H9 (cell line): ENCODE measurements at regions not wholly inside any gene's neighbourhood (a gene's known extent, or its start where the extent isn't known, plus 50 kb on each side); places are given as distances from the start of the nearest gene placed in this dataset.

Experiments used
- DNase-seq: peaks from one replicate; pipeline ENCODE4 v3.0.0-alpha.2; 2017
- H2AFZ ChIP-seq: one replicate; pipeline ENCODE4 v1.6.1; 2013; ENCODE audit warnings: mild to moderate bottlenecking, low read length, control low read depth, moderate library complexity
- H2AK5ac ChIP-seq: 2 replicates; pipeline ENCODE4 v1.6.1; 2013; ENCODE audit warnings: low read length, control low read depth, mixed read lengths; ENCODE audit not compliant: insufficient read length
- H2BK120ac ChIP-seq: one replicate; pipeline ENCODE4 v1.6.1; 2013; ENCODE audit warnings: low read depth, mild to moderate bottlenecking, low read length, control low read depth, inconsistent platforms; ENCODE audit not compliant: poor library complexity, severe bottlenecking
- H2BK12ac ChIP-seq: 2 replicates; pipeline ENCODE4 v1.6.1; 2013; ENCODE audit warnings: low read length, control low read depth, mixed read lengths, low read depth; ENCODE audit not compliant: insufficient read length
- H2BK15ac ChIP-seq: 2 replicates; pipeline ENCODE4 v1.6.1; 2013; ENCODE audit warnings: low read depth, low read length, control low read depth
- H2BK20ac ChIP-seq: one replicate; pipeline ENCODE4 v1.6.1; 2013; ENCODE audit warnings: low read depth, mild to moderate bottlenecking, low read length, control low read depth, inconsistent platforms; ENCODE audit not compliant: poor library complexity, severe bottlenecking
- H2BK5ac ChIP-seq: 2 replicates; pipeline ENCODE4 v1.6.1; 2013; ENCODE audit warnings: low read length, control low read depth, mixed read lengths; ENCODE audit not compliant: insufficient read length
- H3K14ac ChIP-seq: 2 replicates; pipeline ENCODE4 v1.6.1; 2013; ENCODE audit warnings: low read length, control low read depth; ENCODE audit not compliant: insufficient read depth
- H3K18ac ChIP-seq: 2 replicates; pipeline ENCODE4 v1.6.1; 2013; ENCODE audit warnings: low read depth, mild to moderate bottlenecking, mixed read lengths, low read length, control low read depth; ENCODE audit not compliant: insufficient read length
- H3K23ac ChIP-seq: 2 replicates; pipeline ENCODE4 v1.6.1; 2013; ENCODE audit warnings: low read length, control low read depth, mixed read lengths, low read depth; ENCODE audit not compliant: insufficient read length
- H3K23me2 ChIP-seq: 2 replicates; pipeline ENCODE4 v1.6.1; 2013; ENCODE audit warnings: low read depth, mild to moderate bottlenecking, mixed read lengths, low read length, control low read depth; ENCODE audit not compliant: insufficient read length, poor library complexity, severe bottlenecking
- H3K27ac ChIP-seq: 2 replicates; pipeline ENCODE4 v1.5.1; 2013; ENCODE audit warnings: low read length, control low read depth, mixed read lengths, low read depth; ENCODE audit not compliant: insufficient read length
- H3K27me3 ChIP-seq: 2 replicates; pipeline ENCODE4 v1.6.1; 2013; ENCODE audit warnings: low read length, control low read depth, inconsistent platforms; ENCODE audit not compliant: insufficient read depth
- H3K4ac ChIP-seq: 2 replicates; pipeline ENCODE4 v1.6.1; 2013; ENCODE audit warnings: low read depth, mild to moderate bottlenecking, control low read depth, inconsistent platforms, low read length, moderate library complexity
- H3K4me1 ChIP-seq: 2 replicates; pipeline ENCODE4 v1.6.1; 2013; ENCODE audit warnings: low read length, control low read depth, inconsistent platforms; ENCODE audit not compliant: insufficient read depth
- H3K4me2 ChIP-seq: 2 replicates; pipeline ENCODE4 v1.6.1; 2013; ENCODE audit warnings: low read length, control low read depth, mixed read lengths; ENCODE audit not compliant: insufficient read length, insufficient read depth
- H3K56ac ChIP-seq: 2 replicates; pipeline ENCODE4 v1.6.1; 2013; ENCODE audit warnings: low read depth, mild to moderate bottlenecking, mixed read lengths, low read length, control low read depth; ENCODE audit not compliant: insufficient read length
- H3K79me1 ChIP-seq: 2 replicates; pipeline ENCODE4 v1.6.1; 2013; ENCODE audit warnings: low read depth, mild to moderate bottlenecking, moderate library complexity, low read length, control low read depth, inconsistent platforms; ENCODE audit not compliant: insufficient read depth, poor library complexity, severe bottlenecking
- H3K79me2 ChIP-seq: 2 replicates; pipeline ENCODE4 v1.6.1; 2013; ENCODE audit warnings: low read length, control low read depth, inconsistent platforms; ENCODE audit not compliant: insufficient read depth
- H3K9ac ChIP-seq: 2 replicates; pipeline ENCODE4 v1.6.1; 2013; ENCODE audit warnings: low read length, control low read depth, mixed read lengths; ENCODE audit not compliant: insufficient read length; ENCODE audit errors: extremely low read depth
- H3K9me3 ChIP-seq: one replicate; pipeline ENCODE4 v1.6.1; 2013; ENCODE audit warnings: low read depth, low read length, inconsistent platforms; ENCODE audit not compliant: control insufficient read depth
- H3T11ph ChIP-seq: one replicate; pipeline ENCODE4 v1.6.1; 2013; ENCODE audit warnings: mild to moderate bottlenecking, low read length, control low read depth, inconsistent platforms
- H4K20me1 ChIP-seq: one replicate; pipeline ENCODE4 v1.6.1; 2013; ENCODE audit not compliant: control insufficient read depth, insufficient read length, insufficient read depth
- H4K5ac ChIP-seq: 2 replicates; pipeline ENCODE4 v1.6.1; 2013; ENCODE audit warnings: low read depth, mild to moderate bottlenecking, mixed read lengths, low read length, control low read depth; ENCODE audit not compliant: insufficient read length
- H4K8ac ChIP-seq: replicated peaks from 2 replicates; pipeline ENCODE4 v1.6.1; 2013; ENCODE audit warnings: low read length, control low read depth, mixed read lengths, low read depth; ENCODE audit not compliant: insufficient read length
- H4K91ac ChIP-seq: 2 replicates; pipeline ENCODE4 v1.6.1; 2013; ENCODE audit warnings: low read depth, mild to moderate bottlenecking, moderate library complexity, mixed read lengths, low read length, control low read depth; ENCODE audit not compliant: insufficient read length
- H3K27ac Mint-ChIP-seq, 3 experiments: 2 replicates in 2 of 3; 3 replicates in 1 of 3; pipeline ENCODE4 v1.8.0; 2020 to 2021; ENCODE audit warnings: mixed read lengths in 3 of 3, mild to moderate bottlenecking in 1 of 3, moderate library complexity in 1 of 3
- H3K27me3 Mint-ChIP-seq: 2 replicates; pipeline ENCODE4 v1.8.0; 2021; ENCODE audit warnings: low read depth, mild to moderate bottlenecking, moderate library complexity, mixed read lengths
- H3K36me3 Mint-ChIP-seq, 3 experiments: 2 replicates in 2 of 3; 3 replicates in 1 of 3; pipeline ENCODE4 v1.8.0; 2020 to 2021; ENCODE audit warnings: low read depth in 3 of 3, mixed read lengths in 3 of 3; ENCODE audit not compliant: insufficient read depth in 1 of 3
- H3K4me1 Mint-ChIP-seq, 2 experiments: 2 replicates each; pipeline ENCODE4 v1.8.0; 2020; ENCODE audit warnings: mixed read lengths in 2 of 2
- H3K4me3 Mint-ChIP-seq, 2 experiments: 2 replicates in 1 of 2; 3 replicates in 1 of 2; pipeline ENCODE4 v1.8.0; 2020 to 2021; ENCODE audit warnings: mild to moderate bottlenecking in 2 of 2, mixed read lengths in 2 of 2, moderate library complexity in 1 of 2
- H3K9me3 Mint-ChIP-seq, 2 experiments: 2 replicates in 1 of 2; 3 replicates in 1 of 2; pipeline ENCODE4 v1.8.0; 2020; ENCODE audit warnings: mild to moderate bottlenecking in 2 of 2, mixed read lengths in 2 of 2, moderate library complexity in 1 of 2
- WGBS: extraction: QIAGEN DNeasy Blood & Tissue Kit; methylation state at CpG from one replicate; pipeline ENCODE4 v1.1.7; 2013; ENCODE audit warnings: missing lambda C conversion rate, low lambda C conversion rate, mixed read lengths; ENCODE audit not compliant: insufficient read length; ENCODE audit errors: extremely low coverage; 5-methylcytosine and 5-hydroxymethylcytosine counted together
- TF ChIP-seq, protein P1 (sequence below): fragments of 200-600 bp; sonication (generic); conservative IDR thresholded peaks from 3 replicates; pipeline ENCODE4 v1.8.0; 2021; ENCODE audit warnings: antibody characterized with exemption, mild to moderate bottlenecking

DNA sequence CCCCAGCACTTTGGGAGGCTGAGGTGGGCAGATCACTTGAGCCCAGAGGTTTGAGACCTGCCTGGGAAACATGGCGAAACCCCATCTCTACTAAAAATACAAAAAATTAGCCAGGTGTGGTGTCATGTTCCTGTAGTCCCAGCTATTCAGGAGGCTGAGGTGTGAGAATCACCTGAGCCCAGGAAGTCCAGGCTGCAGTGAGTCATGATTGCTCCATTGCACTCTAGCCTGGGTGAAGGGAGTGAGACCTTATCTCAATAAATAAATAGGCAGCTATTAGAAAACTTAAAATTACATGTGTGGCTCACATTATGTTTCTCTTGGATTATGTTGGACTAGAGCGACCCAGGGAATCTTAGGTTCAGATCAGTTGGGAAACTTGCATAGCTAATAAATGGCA lies 69.7 kb downstream of the RPLP1 start:
- Histone ChIP-seq H2BK120ac (no peak overlapping the region), H3K27me3 (no peaks in the 10 kb centered on the region), H3K79me2 (no peaks in the 10 kb centered on the region), H3K9me3 (no peaks in the 10 kb centered on the region), H4K91ac (no peak overlapping the region), H2BK12ac (no peak overlapping the region), H3K18ac (no peak overlapping the region), H3K23me2 (no peaks in the 10 kb centered on the region), H3K4me2 (no peak overlapping the region), H2BK15ac (no peak overlapping the region), H2BK5ac (no peak overlapping the region), H3K14ac (no peak overlapping the region), H4K5ac (no peak overlapping the region), H2BK20ac (no peak overlapping the region), H2AK5ac (no peak overlapping the region), H3K4ac (no peak overlapping the region), H3K27ac (no peak overlapping the region), H2AFZ (no peak overlapping the region), H3K23ac (no peak overlapping the region), H3K4me1 (no peaks in the 10 kb centered on the region), H3K79me1 (no peaks in the 10 kb centered on the region), H3K56ac (no peak overlapping the region), H4K20me1 (no peaks in the 10 kb centered on the region), H3K9ac (no peak overlapping the region), H4K8ac (no peak overlapping the region), H3T11ph (no peak overlapping the region)
- H3K36me3 Mint-ChIP-seq: peaks cover 0 to 4% (median 0%) of the 10 kb centered on the region in 3 experiments; a peak in 3 of 7 replicates
- TF ChIP-seq, protein P1, sequence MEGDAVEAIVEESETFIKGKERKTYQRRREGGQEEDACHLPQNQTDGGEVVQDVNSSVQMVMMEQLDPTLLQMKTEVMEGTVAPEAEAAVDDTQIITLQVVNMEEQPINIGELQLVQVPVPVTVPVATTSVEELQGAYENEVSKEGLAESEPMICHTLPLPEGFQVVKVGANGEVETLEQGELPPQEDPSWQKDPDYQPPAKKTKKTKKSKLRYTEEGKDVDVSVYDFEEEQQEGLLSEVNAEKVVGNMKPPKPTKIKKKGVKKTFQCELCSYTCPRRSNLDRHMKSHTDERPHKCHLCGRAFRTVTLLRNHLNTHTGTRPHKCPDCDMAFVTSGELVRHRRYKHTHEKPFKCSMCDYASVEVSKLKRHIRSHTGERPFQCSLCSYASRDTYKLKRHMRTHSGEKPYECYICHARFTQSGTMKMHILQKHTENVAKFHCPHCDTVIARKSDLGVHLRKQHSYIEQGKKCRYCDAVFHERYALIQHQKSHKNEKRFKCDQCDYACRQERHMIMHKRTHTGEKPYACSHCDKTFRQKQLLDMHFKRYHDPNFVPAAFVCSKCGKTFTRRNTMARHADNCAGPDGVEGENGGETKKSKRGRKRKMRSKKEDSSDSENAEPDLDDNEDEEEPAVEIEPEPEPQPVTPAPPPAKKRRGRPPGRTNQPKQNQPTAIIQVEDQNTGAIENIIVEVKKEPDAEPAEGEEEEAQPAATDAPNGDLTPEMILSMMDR: no peak
- WGBS: no CpG with 5 or more reads among the region's 2 CpGs
- H3K27ac Mint-ChIP-seq: no peak overlapping the region
- no peak overlapping the region for H3K4me3 Mint-ChIP-seq
- no peaks in the 10 kb centered on the region; the same call in 1 of the 2 replicates for H3K27me3 Mint-ChIP-seq
- peak; percentile 18 for DNase-seq
- peaks cover 24 to 43% of the 10 kb centered on the region in 2 experiments for H3K4me1 Mint-ChIP-seq
- H3K9me3 Mint-ChIP-seq: peaks cover 4% of the 10 kb centered on the region in 2 experiments; a peak in 3 of 5 replicates
